ENCODE measurements at regions not wholly inside any gene's neighbourhood (a gene's known extent, or its start where the extent isn't known, plus 50 kb on each side); places are given as distances from the start of the nearest gene placed in this dataset.
A peak's percentile ranks its signal among the peaks of the same experiment; 100 is the strongest.
"Not testable (repeated sequence)": the region's sequence is repeated elsewhere in the genome, so short reads cannot be mapped to it uniquely, and the experiment has no call there.

GRCh38 chr19:34084396-34085145, 87.7 kb upstream of the LSM14A start:
- H3K27me3 ChIP-seq (ENCODE audit: insufficient read depth, low read length): no peaks in the 10 kb centered on the region
- H3K27ac ChIP-seq (ENCODE audit: low read depth, low read length): peak overlapping the region; percentile 68; the same call in 1 of the 2 replicates
- H3K4me1 ChIP-seq (ENCODE audit: insufficient read depth, low read length): peaks cover 34% of the 10 kb centered on the region
- H3K9ac ChIP-seq (ENCODE audit: low read depth, low read length): no peak overlapping the region
- peaks cover 2% of the 10 kb centered on the region; the same call in 1 of the 2 replicates for H3K9me3 ChIP-seq (ENCODE audit: insufficient read depth, low read depth, low read length)
- WGBS: 64% methylated on average over 3 of the region's 3 CpGs
- no peaks in the 10 kb centered on the region for H3K36me3 ChIP-seq (ENCODE audit: insufficient read depth, low read length)
- H3K4me3 ChIP-seq (ENCODE audit: low read length): no peak overlapping the region

GRCh38 chr19:34085336-34085735, 87.0 kb upstream of the LSM14A start:
- Histone ChIP-seq H3K4me1 (ENCODE audit: insufficient read depth, low read length) (peaks cover 34% of the 10 kb centered on the region), H3K36me3 (ENCODE audit: insufficient read depth, low read length) (no peaks in the 10 kb centered on the region), H3K9ac (ENCODE audit: low read depth, low read length) (no peak overlapping the region), H3K27me3 (ENCODE audit: insufficient read depth, low read length) (no peaks in the 10 kb centered on the region), H3K9me3 (ENCODE audit: insufficient read depth, low read depth, low read length) (peaks cover 2% of the 10 kb centered on the region; the same call in 1 of the 2 replicates), H3K4me3 (ENCODE audit: low read length) (no peak overlapping the region), H3K27ac (ENCODE audit: low read depth, low read length) (peak overlapping the region; percentile 68; the same call in 1 of the 2 replicates)
- WGBS: 41% methylated on average over 3 of the region's 3 CpGs

GRCh38 chr19:34088292-34088691, 84.0 kb upstream of the LSM14A start:
- Histone ChIP-seq H3K36me3 (ENCODE audit: insufficient read depth, low read length) (no peaks in the 10 kb centered on the region), H3K9me3 (ENCODE audit: insufficient read depth, low read depth, low read length) (peaks cover 2% of the 10 kb centered on the region; the same call in 1 of the 2 replicates), H3K27me3 (ENCODE audit: insufficient read depth, low read length) (no peaks in the 10 kb centered on the region), H3K4me3 (ENCODE audit: low read length) (no peak overlapping the region), H3K27ac (ENCODE audit: low read depth, low read length) (no peak overlapping the region), H3K9ac (ENCODE audit: low read depth, low read length) (no peak overlapping the region), H3K4me1 (ENCODE audit: insufficient read depth, low read length) (peaks cover 19% of the 10 kb centered on the region; the same call in 1 of the 2 replicates)

GRCh38 chr19:34089566-34089965, 82.7 kb upstream of the LSM14A start:
- Histone ChIP-seq H3K9me3 (ENCODE audit: insufficient read depth, low read depth, low read length) (peaks cover 2% of the 10 kb centered on the region; the same call in 1 of the 2 replicates), H3K4me3 (ENCODE audit: low read length) (no peak overlapping the region), H3K4me1 (ENCODE audit: insufficient read depth, low read length) (peaks cover 12% of the 10 kb centered on the region; the same call in 1 of the 2 replicates), H3K27ac (ENCODE audit: low read depth, low read length) (no peak overlapping the region), H3K27me3 (ENCODE audit: insufficient read depth, low read length) (no peaks in the 10 kb centered on the region), H3K36me3 (ENCODE audit: insufficient read depth, low read length) (no peaks in the 10 kb centered on the region), H3K9ac (ENCODE audit: low read depth, low read length) (no peak overlapping the region)
- 91% methylated on average over 5 of the region's 5 CpGs for WGBS

- Histone ChIP-seq H3K36me3 (ENCODE audit: insufficient read depth, low read length) (no peaks in the 10 kb centered on the region), H3K4me1 (ENCODE audit: insufficient read depth, low read length) (peaks cover 5% of the 10 kb centered on the region; the same call in 1 of the 2 replicates), H3K4me3 (ENCODE audit: low read length) (no peak overlapping the region), H3K27me3 (ENCODE audit: insufficient read depth, low read length) (no peaks in the 10 kb centered on the region), H3K9ac (ENCODE audit: low read depth, low read length) (no peak overlapping the region), H3K27ac (ENCODE audit: low read depth, low read length) (no peak overlapping the region), H3K9me3 (ENCODE audit: insufficient read depth, low read depth, low read length) (no peaks in the 10 kb centered on the region)
- 84% methylated on average over 3 of the region's 3 CpGs for WGBS
Measured at GRCh38 chr19:34094960-34095359, 77.3 kb upstream of the LSM14A start.

- WGBS: 94% methylated on average over 5 of the region's 5 CpGs
- H3K4me3 ChIP-seq (ENCODE audit: low read length); H3K27ac ChIP-seq (ENCODE audit: low read depth, low read length); H3K4me1 ChIP-seq (ENCODE audit: insufficient read depth, low read length); H3K9ac ChIP-seq (ENCODE audit: low read depth, low read length); H3K36me3 ChIP-seq (ENCODE audit: insufficient read depth, low read length); H3K9me3 ChIP-seq (ENCODE audit: insufficient read depth, low read depth, low read length); H3K27me3 ChIP-seq (ENCODE audit: insufficient read depth, low read length): not testable (repeated sequence)
Measured at GRCh38 chr19:34095411-34095810, 76.9 kb upstream of the LSM14A start.

GRCh38 chr19:34096020-34096915, 76.0 kb upstream of the LSM14A start:
- 30% methylated on average over 13 of the region's 14 CpGs for WGBS
- no peaks in the 10 kb centered on the region for H3K36me3 ChIP-seq (ENCODE audit: insufficient read depth, low read length)
- H3K4me1 ChIP-seq (ENCODE audit: insufficient read depth, low read length): peaks cover 5% of the 10 kb centered on the region; the same call in 1 of the 2 replicates
- no peak overlapping the region for H3K9ac ChIP-seq (ENCODE audit: low read depth, low read length)
- H3K4me3 ChIP-seq (ENCODE audit: low read length): peak overlapping the region; percentile 41
- no peaks in the 10 kb centered on the region for H3K27me3 ChIP-seq (ENCODE audit: insufficient read depth, low read length)
- H3K27ac ChIP-seq (ENCODE audit: low read depth, low read length): no peak overlapping the region
- H3K9me3 ChIP-seq (ENCODE audit: insufficient read depth, low read depth, low read length): no peaks in the 10 kb centered on the region

GRCh38 chr19:34104096-34104495, 68.2 kb upstream of the LSM14A start:
- Histone ChIP-seq H3K36me3 (ENCODE audit: insufficient read depth, low read length) (no peaks in the 10 kb centered on the region), H3K9ac (ENCODE audit: low read depth, low read length) (no peak overlapping the region), H3K4me3 (ENCODE audit: low read length) (no peak overlapping the region), H3K27me3 (ENCODE audit: insufficient read depth, low read length) (no peaks in the 10 kb centered on the region), H3K9me3 (ENCODE audit: insufficient read depth, low read depth, low read length) (no peaks in the 10 kb centered on the region), H3K4me1 (ENCODE audit: insufficient read depth, low read length) (no peaks in the 10 kb centered on the region), H3K27ac (ENCODE audit: low read depth, low read length) (no peak overlapping the region)
- 91% methylated on average over 5 of the region's 5 CpGs for WGBS

- Histone ChIP-seq H3K4me1 (ENCODE audit: insufficient read depth, low read length) (no peaks in the 10 kb centered on the region), H3K9me3 (ENCODE audit: insufficient read depth, low read depth, low read length) (no peaks in the 10 kb centered on the region), H3K27ac (ENCODE audit: low read depth, low read length) (no peak overlapping the region), H3K4me3 (ENCODE audit: low read length) (no peak overlapping the region), H3K27me3 (ENCODE audit: insufficient read depth, low read length) (no peaks in the 10 kb centered on the region), H3K36me3 (ENCODE audit: insufficient read depth, low read length) (no peaks in the 10 kb centered on the region), H3K9ac (ENCODE audit: low read depth, low read length) (no peak overlapping the region)
- WGBS: 79% methylated on average over 5 of the region's 5 CpGs
Measured at GRCh38 chr19:34104557-34104956, 67.7 kb upstream of the LSM14A start.

GRCh38 chr19:34109596-34109995, 62.7 kb upstream of the LSM14A start:
- Histone ChIP-seq H3K9ac (ENCODE audit: low read depth, low read length) (no peak overlapping the region), H3K9me3 (ENCODE audit: insufficient read depth, low read depth, low read length) (no peaks in the 10 kb centered on the region), H3K36me3 (ENCODE audit: insufficient read depth, low read length) (no peaks in the 10 kb centered on the region), H3K27ac (ENCODE audit: low read depth, low read length) (no peak overlapping the region), H3K4me1 (ENCODE audit: insufficient read depth, low read length) (no peaks in the 10 kb centered on the region), H3K4me3 (ENCODE audit: low read length) (no peak overlapping the region), H3K27me3 (ENCODE audit: insufficient read depth, low read length) (no peaks in the 10 kb centered on the region)
- 89% methylated on average over 3 of the region's 3 CpGs for WGBS
